Kidney tubule cell (primary cell): ENCODE measurements at regions not wholly inside any gene's neighbourhood (a gene's known extent, or its start where the extent isn't known, plus 50 kb on each side); places are given as distances from the start of the nearest gene placed in this dataset.

Experiments used
- DNase-seq: peaks from one replicate; pipeline ENCODE4 v3.0.0-alpha.2; 2018; ENCODE audit warnings: low spot score

GRCh38 chr21:41689289-41689583 lies 77.6 kb downstream of the RIPK4 start:
- DNase-seq = no peak

DNA sequence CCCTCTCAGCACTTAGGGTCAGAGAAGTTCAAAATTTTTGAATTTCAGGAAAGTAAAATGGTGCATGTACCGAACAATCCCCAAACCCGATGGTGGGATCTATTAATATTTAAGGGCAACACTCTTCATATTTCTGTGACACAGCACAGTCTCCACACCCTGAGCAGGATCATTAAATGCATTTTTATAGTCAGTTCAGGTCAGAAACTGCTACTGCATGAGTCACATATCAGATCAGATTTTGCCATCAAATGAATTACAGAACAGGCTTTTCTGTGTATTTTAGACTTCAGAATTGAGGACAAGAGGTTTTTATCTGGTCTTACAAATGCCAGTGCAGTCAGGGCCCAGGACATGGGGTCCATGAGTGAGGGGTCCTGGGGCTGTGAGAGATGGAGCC lies 79.2 kb downstream of the RIPK4 start:
- no peak for DNase-seq

GRCh38 chr21:41686664-41687063 lies 80.2 kb downstream of the RIPK4 start:
- DNase-seq = no peak

DNA sequence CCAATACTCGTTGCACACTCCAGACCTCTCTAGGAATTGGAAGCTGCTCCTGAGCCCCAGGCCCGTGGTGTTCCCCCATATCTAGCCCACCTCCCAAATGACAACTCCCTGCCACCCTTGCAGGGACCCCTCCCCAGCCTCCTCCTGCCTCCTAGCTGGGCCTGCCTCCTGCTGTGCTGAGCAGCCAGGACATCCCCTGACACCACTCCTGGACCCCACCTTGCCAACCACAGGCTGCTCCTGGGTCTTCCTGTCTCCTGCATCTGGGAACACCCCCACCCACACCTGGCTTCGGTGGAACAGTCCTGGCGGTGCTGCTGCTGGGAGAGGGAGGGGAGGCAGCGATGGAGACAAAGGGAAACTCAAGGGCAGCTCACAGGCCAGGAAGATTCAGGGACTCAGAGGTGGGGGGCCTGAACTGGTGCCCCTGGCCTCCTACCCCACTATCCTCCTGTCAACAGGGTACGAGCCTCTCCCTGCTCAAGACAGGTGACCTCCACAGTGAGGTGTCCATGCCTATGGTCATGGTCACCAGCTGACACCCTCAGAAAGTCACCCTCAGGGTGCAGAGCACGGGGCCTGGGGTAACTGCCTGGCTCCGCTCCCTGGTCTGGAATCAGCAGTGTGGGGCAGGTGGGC lies 81.2 kb downstream of the RIPK4 start:
- no peak for DNase-seq

- peak; percentile 60 for DNase-seq
Observed at GRCh38 chr21:41684381-41685245, 82.2 kb downstream of the RIPK4 start.

GRCh38 chr21:41683815-41684214 lies 83.0 kb downstream of the RIPK4 start:
- DNase-seq = no peak

DNA sequence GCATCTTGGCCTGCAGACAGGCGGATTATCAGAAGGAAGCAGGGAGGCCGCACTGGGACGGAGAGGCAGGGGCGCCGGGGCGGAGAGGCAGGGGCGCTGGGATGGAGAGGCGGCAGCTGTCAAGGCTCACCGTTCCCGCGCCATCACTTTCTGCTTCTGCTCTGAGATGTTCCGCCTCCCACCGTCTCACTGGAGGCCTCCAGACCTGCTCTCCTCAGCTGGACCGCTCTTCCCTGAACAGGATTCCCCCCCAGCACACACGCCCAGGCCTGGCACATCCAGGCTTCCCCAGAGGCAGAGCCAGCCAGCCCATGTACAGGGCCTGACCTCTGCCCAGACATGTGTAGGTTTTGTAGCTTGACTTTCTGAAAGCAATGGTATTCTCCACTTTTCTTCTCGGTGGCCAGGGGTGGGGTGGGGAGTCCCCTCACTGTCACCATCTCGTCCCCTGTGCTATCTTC lies 84.1 kb downstream of the RIPK4 start:
- no peak for DNase-seq

- no peak for DNase-seq
Observed at GRCh38 chr21:41681939-41682718, 84.7 kb downstream of the RIPK4 start.

DNA sequence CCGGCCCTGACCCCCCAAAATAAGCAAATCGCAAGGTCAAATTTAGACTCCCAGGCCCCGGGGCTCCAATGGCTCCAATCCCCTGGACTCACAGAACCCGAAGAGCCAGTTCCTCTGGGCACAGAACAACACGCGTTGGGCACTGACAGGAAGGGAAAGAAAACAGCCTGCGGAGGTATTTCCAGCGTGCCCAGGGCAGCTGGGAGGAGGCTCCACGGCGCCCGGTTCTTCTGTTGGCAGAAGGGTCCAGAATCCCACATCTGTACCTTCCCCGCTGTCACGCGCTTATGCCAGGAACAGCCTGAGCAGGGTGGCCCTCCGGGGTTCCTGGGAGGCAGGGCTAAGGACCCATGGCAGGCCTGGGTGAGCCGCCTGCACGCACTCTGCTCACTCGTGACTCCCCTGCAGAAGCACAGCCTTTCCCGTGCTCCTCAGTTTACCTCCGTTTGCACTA lies 85.5 kb downstream of the RIPK4 start:
- DNase-seq = no peak

DNA sequence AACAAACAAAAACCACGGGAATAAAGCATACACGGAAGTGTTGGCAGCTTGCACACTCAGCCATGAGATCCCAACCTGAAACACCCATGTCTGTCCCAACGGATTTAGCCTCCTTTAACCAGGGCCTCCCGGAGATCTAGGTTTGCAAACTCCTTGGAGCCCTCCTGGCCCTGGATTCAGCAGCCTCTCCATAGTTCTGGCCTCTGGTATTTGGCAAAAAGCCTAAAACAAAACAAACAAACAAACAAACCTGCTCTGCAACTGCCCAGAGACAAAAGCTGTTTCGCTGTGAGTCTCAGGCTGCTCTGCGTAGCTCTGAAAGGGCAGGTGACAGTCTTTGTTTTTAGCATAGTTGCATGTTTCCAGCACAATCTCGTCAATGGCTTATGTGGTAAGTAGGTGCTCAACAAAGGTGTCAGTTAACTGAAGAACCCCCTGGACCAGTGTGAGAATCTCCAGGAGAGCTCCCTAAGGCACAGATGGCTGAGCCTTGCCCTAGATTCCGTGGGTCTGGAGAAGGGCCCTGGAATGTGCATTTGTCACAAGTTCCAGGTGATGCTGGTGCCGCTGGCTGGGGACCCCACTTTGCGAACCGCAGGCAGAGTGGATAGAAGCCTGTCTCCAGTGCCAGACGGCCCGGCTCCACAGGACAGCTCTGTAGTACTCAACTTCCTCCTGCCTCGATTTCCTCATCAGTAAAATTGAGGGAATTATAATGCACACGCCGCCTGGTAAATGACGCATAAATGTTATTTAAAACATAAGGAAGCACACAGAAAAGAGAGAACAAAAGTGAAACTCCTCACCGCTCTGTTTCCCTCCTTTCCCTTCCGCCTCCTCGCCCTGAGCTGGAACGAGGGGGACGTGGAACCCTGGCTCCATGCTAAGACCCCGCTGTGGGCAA lies 86.2 kb downstream of the RIPK4 start:
- peak; percentile 23 for DNase-seq

DNA sequence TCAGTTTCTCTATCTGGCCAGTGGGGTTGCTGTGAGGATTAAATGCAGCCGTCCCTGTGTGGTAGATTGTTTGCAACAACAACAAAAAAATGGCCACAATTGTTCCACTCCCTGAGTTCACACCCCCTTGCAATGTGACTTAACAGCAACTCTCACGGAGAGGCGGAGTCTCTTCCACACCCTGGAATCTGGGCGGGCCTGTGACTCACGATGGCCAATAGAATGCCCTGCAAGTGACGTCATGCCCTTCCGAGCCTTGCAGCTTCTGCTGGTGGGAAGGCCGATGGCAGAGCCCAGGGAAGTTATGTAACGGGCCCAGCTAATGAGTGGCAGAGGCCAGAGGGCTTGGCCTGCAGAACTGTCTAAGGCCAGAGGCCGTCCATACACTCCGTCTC lies 87.9 kb downstream of the RIPK4 start:
- peak; percentile 99 for DNase-seq

DNA sequence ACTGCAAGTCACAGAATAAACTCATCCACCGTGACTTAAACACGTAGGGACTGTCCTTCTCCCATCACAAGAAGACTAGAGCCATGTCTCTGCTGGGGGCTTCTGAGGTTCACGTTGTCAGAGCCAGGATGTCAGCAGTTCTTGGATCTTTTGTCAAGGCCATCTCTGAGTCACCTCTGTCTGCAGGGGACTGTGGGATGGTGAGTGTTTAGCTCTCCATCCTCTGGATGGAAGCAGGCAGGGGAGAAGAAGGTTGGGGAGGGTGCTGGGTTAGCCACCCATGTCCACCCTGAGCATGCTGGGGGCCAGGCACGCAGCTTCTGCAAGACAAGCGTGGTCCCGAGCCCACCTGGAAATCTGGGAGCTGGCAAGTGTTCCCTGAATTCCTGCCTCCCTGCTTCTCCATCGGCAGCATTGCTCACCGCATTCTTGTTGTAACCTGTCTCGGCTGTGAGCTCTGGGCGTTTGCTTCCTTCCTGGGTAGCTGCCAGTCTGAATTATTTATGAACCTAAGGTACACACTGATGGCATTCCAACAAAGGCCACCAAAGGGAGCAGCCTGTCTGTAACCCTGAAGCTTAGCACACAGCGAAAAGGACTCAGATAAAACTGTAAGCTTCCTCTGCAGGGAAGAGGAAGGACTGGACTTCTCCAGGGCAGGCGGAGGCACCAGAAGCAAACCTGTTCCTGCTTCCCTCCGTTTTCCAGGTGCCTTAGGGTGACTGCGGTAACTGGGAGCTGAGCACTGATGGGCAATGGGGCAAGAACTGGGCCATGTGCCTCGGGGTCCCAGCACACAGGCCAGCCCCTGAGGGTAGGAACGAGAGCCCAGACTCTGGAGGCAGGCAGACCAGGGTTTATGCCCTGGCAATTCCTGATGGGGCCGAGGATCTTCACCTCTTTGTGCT lies 88.6 kb downstream of the RIPK4 start:
- DNase-seq = peak; percentile 97

DNA sequence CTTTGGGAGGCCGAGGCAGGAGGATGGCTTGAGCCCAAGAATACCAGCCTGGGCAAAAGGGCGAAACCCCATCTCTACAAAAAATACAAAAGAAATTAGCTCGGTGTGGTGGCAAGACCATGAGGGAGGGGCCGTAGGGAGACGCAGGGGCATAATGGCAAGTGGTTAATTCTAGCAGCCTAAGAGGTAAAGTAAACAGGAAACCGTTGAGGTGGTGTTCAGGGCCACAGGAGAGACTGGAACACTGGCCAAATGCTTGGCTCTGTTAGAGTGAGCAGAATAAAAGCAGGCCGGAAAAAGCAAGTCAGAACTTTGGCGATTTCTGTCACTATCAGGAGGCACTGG lies 89.2 kb downstream of the RIPK4 start:
- peak; percentile 81 for DNase-seq

DNA sequence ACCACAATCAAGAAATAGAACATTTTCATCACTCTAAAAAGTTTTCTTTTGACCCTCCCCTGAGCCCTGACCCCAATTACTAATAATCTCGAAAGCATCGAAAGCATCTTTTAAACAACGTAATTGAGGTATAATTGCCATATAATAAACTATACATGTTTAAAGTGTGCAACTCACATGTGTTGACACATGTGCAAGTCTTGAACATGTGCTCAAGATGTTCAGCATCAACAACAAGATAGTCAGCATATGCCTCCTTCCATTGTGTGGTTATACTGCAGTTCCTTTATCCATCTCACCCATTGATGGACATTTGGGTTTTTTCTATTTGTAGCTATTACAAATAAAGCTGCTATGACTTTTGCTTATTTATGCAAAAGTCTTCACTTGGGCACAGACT lies 90.7 kb downstream of the RIPK4 start:
- DNase-seq = no peak

- DNase-seq = no peak
Observed at GRCh38 chr21:41675574-41675973, 91.3 kb downstream of the RIPK4 start.

- no peak for DNase-seq
Observed at GRCh38 chr21:41674402-41674801, 92.5 kb downstream of the RIPK4 start.

DNA sequence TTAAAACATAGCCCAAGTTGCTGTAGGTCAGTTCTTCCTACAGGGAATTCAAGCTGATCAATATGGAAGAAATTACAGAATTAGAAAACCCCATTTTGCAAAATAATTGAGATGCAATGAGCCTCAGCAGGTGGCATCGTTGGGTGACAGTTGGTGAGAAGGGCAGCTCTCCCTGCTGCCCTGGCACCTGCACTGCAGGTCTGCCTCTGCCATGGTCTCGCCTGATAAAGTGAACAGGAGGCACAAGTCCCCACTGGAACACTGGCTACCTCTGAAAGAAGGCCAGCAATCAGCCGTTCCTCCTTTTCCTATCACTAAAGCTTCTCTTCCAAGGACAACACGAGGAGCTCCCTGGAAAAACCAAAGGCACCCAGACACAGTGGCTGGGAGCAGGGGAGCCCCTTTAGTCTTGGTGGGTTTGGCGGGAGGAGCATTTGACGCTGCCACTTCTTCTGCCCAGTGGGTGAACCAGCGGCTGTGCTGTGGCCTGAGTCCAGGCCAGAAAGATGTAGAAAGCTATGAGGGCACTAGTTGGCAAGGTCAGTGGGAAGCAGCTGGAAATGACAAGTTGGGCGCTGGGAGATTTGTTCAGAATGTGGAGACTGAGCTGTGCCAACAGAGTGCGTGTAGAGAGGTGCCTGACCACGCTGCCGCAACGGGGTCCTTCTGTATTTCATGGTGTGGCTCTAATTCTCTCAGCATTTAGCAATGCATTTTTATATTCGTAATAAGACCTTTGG lies 93.1 kb downstream of the RIPK4 start:
- DNase-seq = no peak

- DNase-seq = no peak
Observed at GRCh38 chr21:41673071-41673470, 93.8 kb downstream of the RIPK4 start.

DNA sequence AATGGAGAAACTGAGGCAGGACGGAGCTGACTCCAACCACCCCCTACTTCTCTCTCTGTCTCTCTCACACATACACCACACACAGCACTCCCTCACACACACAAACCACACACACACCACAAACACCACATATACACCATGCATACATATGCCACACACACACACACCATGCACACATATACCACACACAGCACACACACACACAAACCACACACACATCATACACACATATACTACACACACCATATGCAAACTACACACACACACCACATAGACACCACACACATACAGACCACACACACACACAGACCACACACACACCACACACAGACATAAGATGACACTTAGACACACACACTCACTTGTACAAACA lies 94.3 kb downstream of the RIPK4 start:
- DNase-seq = no peak

- DNase-seq = no peak
Observed at GRCh38 chr21:41671859-41672542, 94.9 kb downstream of the RIPK4 start.
